ENCODE measurements at regions not wholly inside any gene's neighbourhood (a gene's known extent, or its start where the extent isn't known, plus 50 kb on each side); places are given as distances from the start of the nearest gene placed in this dataset.

DNA sequence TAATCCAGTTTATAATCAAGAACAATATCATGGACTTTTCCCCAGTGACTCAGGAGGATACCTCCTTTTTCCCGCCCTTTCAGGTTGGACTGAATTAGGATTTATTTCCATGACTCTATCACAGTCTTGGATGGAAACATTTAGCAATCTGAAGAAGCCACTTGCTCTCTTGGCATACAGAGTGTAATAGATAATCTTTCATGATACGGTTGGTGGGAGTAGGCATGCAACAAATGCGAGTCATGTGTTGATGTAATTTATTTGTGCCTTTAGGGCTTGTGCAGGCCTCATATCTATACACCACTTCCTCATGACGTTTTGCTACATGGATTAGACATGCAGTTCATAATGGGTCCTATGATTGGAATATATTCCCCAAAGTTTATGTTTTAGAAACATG lies 54.2 kb upstream of the MCTP2 start:
- peak; percentile 3 for DNase-seq (ENCODE audit: extremely low read depth, low read depth)
- TF ChIP-seq, protein P1, sequence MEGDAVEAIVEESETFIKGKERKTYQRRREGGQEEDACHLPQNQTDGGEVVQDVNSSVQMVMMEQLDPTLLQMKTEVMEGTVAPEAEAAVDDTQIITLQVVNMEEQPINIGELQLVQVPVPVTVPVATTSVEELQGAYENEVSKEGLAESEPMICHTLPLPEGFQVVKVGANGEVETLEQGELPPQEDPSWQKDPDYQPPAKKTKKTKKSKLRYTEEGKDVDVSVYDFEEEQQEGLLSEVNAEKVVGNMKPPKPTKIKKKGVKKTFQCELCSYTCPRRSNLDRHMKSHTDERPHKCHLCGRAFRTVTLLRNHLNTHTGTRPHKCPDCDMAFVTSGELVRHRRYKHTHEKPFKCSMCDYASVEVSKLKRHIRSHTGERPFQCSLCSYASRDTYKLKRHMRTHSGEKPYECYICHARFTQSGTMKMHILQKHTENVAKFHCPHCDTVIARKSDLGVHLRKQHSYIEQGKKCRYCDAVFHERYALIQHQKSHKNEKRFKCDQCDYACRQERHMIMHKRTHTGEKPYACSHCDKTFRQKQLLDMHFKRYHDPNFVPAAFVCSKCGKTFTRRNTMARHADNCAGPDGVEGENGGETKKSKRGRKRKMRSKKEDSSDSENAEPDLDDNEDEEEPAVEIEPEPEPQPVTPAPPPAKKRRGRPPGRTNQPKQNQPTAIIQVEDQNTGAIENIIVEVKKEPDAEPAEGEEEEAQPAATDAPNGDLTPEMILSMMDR (IDR thresholded peaks at IDR 0.05; ENCODE audit: low read depth, low read length): no peak

DNA sequence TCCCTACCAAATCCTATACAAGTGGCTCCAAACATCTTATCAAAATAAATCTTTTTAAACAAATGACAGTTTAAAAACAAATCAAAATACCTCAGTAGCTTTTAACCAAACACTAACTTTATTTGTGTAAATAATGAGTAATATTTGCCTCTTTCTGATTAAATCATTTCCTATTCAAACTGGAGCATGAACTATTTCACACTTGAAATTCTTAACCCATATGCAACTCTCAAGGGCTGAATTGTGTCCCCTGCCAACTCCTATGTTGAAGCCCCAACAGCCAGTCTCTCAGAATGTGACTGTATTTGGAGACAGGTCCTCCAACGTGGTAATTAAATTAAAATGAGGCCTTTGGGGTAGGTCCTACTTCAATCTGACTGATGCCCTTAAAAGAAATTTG lies 55.9 kb upstream of the MCTP2 start:
- TF ChIP-seq, protein P1 (IDR thresholded peaks at IDR 0.05; ENCODE audit: low read depth, low read length): no peak

DNA sequence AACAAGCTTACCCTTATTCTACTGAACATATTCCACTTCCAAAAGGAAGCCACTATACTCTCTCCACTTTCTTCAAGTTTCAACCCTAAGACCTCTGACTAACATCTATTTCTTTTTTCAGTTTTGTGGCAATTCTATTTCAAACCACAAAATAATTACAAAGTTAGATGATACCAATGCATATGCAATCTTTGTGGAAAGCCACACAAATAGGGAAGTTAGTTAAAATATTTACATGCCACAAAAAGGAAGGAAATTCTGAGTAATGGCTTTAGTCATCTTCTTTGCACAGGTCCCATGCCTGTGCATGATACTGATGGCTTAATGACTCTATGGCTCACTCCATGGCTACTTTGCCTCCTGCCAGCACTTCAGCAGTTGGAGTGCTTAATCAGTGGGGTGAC lies 57.0 kb upstream of the MCTP2 start:
- TF ChIP-seq, protein P1 (IDR thresholded peaks at IDR 0.05; ENCODE audit: low read depth, low read length): no peak
- peak; percentile 16 for DNase-seq (ENCODE audit: extremely low read depth, low read depth)

More for the DNA sequence above, 55.9 kb upstream of the MCTP2 start:
- no peak for DNase-seq (ENCODE audit: extremely low read depth, low read depth)

DNA sequence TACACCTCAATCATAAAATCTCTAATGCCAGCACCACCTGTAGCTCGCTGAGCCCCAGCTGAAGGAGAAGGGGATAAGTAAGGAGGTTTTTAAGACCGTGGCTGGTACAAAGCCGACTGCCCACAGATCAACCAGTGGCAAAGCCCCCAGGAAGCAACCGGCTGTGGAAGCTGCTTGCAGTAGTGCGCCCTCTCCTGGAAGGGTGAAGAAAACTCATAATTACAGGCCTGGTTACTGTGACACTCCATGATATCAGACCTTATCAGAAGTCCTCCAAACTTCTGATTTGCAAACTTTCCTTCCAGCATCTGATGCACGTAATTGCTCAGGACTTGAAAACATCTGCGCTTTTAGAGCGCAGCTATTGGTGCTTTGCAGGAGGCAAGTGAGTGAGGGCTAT lies 63.1 kb upstream of the MCTP2 start:
- no peak for DNase-seq (ENCODE audit: extremely low read depth, low read depth)
- TF ChIP-seq, protein P1 (IDR thresholded peaks at IDR 0.05; ENCODE audit: low read depth, low read length): no peak; the same call in none of the 2 replicates

DNA sequence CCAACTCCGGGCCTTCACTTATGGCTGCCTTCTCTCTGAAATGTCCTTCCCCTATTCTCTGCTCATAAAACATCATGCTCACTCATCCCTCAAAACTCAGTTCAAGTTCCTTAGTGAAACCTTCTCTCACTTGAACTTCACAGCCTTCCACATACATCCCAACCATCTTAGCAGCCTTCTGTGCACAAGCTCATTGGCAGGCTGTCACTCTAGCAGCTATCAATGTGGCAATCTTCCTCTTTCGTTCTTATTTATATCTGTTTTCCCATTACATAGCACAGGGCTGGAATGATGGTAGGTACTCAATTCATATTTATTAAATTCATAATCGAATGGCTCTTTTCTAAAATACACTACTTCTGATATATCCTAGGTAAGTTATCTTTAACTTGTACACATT lies 66.4 kb upstream of the MCTP2 start:
- no peak for DNase-seq (ENCODE audit: extremely low read depth, low read depth)
- TF ChIP-seq, protein P1 (IDR thresholded peaks at IDR 0.05; ENCODE audit: low read depth, low read length): no peak

DNA sequence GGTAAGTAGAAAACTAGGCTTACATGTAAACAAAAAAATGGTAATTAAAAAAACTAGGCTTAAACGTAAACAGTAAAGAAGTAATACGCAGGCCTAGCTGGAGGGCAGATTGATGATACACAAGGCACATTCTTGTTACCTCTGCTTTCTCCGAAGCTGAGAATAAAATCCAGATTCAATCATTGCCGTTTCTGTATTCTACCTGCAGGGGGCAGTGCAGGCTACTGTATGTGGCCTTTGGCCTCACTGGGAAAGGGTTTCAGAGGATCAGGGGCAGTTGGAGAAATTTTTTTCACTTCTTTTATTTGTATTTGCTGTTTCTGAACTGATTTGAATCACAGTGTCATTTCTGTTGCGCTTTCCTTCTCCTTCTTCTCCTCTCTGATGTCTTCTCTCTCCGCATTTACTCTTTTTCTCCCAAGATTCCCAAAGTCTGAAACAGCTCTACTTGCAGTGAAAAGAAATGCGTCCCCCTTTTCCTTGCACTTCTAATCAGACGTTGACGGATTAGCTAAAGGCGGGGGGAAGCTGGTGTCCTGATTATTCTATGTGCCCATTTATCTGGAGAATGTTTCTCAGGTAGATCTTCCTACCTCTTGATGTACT lies 67.1 kb upstream of the MCTP2 start:
- TF ChIP-seq, protein P1 (IDR thresholded peaks at IDR 0.05; ENCODE audit: low read depth, low read length): peak; percentile 81
- DNase-seq (ENCODE audit: extremely low read depth, low read depth): no peak

DNA sequence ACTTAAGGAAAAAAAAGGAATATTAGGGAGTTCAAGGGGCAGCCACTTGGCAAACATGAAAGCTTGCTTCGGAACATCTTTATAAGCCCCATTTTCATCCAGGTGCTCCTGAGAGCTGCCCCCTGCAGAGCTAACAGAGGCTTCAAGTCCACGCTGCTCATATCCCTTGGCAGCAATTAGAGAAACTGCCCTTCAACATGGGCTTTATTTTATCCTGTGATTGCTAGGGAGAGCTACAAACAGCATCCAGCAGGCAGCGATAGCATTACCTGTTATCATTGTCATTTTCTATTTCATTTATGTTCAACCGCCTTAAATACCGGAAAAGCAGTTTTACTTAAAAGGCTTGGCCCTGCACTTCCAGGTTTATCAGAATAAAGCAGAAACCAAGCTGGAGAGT lies 68.4 kb upstream of the MCTP2 start:
- TF ChIP-seq, protein P1 (IDR thresholded peaks at IDR 0.05; ENCODE audit: low read depth, low read length): no peak
- DNase-seq (ENCODE audit: extremely low read depth, low read depth): no peak

All from AG09319 (cell line).